WI38 (cell line): ENCODE measurements at regions not wholly inside any gene's neighbourhood (a gene's known extent, or its start where the extent isn't known, plus 50 kb on each side); places are given as distances from the start of the nearest gene placed in this dataset.

ENCODE experiments used
- H3K4me3 ChIP-seq: 2 replicates; pipeline ENCODE4 v1.5.1; 2011; ENCODE audit warnings: low read depth, mild to moderate bottlenecking, control low read depth, low read length
- CTCF ChIP-seq: IDR thresholded peaks from 2 replicates; pipeline ENCODE4 v1.5.1; 2012; ENCODE audit warnings: low read depth, mild to moderate bottlenecking, control low read depth, low read length

GRCh38 chr3:28844298-28845005, 436.4 kb upstream of the RBMS3 start:
- no peak overlapping the region for H3K4me3 ChIP-seq
- no peak for TF ChIP-seq CTCF

- H3K4me3 ChIP-seq: no peak overlapping the region
- no peak for TF ChIP-seq CTCF
Measured at GRCh38 chr3:28845006-28845324, 435.9 kb upstream of the RBMS3 start.

- TF ChIP-seq CTCF: no peak
- H3K4me3 ChIP-seq: no peak overlapping the region
Measured at GRCh38 chr3:28846971-28847478, 433.8 kb upstream of the RBMS3 start.

GRCh38 chr3:28847736-28848135, 433.1 kb upstream of the RBMS3 start:
- TF ChIP-seq CTCF: no peak
- H3K4me3 ChIP-seq: no peak overlapping the region

- no peak overlapping the region for H3K4me3 ChIP-seq
- TF ChIP-seq CTCF: no peak
Measured at GRCh38 chr3:28850186-28850585, 430.7 kb upstream of the RBMS3 start.

GRCh38 chr3:28853830-28854229, 427.0 kb upstream of the RBMS3 start:
- no peak overlapping the region for H3K4me3 ChIP-seq
- no peak for TF ChIP-seq CTCF

- no peak overlapping the region for H3K4me3 ChIP-seq
- TF ChIP-seq CTCF: no peak
Measured at GRCh38 chr3:28856796-28857195, 424.1 kb upstream of the RBMS3 start.
